AML-193 (cell line): ENCODE measurements at regions not wholly inside any gene's neighbourhood (a gene's known extent, or its start where the extent isn't known, plus 50 kb on each side); places are given as distances from the start of the nearest gene placed in this dataset.
"Not testable (repeated sequence)": the region's sequence is repeated elsewhere in the genome, so short reads cannot be mapped to it uniquely, and the experiment has no call there.

ENCODE experiments used
- DNase-seq, 2 experiments: peaks; one replicate each; lab custom pipeline; 2025; lab: John Stamatoyannopoulos, UW

DNA sequence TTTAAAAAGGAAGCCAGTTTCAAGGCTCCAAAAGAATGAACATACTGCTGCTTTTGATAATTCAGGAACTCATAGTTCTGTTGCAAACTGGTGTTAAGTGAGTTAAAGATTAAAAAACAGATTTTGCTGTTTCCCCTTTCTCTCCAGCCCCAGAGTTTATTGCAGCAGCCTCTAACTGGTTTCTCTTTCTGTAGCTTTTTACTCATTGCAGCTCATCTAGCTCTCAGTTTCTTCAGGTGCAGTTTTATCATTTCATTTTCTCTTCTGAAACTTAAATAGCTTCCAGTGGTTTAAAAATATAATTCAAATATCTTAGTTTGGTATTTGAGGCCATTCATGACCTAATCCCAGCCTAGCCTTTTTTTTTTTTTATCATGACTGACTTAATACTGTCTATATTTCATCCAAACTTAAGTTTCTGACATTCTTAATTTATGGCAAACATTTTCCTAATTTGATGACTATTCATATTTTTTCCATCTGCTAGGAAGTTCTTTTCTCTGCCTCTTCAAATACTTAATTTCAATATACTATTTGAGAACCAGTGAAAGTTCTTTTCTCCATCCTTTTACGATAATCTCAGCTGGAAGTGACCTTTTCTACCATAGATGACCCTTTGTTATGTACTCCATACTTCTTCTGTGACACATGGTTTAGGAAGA is 252.7 kb upstream of the GRIA1 start:
- no peak for DNase-seq

DNA sequence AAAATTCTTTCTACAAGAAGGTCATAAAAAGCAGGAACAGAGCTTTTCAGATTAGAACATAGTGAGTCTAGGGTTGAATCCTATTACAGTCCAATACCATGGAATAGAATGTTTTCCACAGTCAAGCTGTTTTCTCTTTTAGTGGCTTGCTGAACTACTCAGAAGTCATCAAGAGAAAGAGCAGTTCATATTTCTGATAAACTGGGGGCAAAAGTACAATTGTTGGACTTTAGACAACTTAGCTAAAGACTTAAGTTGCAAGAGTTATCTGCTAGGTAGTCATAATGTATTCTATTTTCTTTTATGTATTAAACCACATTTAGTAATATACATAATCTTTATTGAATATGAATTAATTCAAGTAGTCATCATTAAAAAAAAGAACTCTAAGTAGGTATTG is 233.1 kb upstream of the GRIA1 start:
- DNase-seq = no peak

DNA sequence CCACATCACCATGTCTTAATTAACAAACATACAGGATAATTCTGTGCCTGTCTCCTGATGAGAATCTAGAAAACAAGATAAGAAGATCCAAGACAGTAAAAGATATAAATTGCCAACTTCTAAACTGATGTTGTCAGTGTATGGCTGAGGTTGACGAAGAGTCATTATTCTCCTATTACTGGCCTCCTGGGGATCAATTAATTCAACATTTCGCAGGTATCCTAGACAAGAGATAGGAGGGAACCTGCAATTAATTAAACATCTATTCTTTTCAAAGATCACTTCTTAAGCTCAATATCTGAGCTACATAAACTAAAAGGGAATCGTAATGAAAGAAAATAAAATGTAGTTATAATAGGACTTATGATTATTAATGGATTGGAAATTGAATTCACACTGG is 232.0 kb upstream of the GRIA1 start:
- DNase-seq = no peak

DNA sequence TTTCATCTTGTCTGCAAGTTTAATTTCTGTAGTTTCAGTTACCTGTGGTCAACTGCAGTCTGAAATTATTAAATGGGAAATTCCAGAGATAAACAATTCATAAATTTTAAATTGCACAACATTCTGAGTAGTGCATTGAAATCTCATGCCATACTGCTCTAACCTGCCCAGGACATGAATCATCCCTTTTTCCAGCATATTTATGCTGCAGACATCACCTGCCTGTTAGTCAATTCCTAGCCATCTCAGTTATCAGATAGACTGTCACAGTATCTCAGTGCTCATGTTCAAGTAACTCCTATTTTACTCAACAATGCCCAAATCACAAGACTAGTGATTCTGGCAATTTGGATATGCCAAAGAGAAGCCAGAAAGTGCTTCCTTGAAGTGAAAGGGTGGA is 223.0 kb upstream of the GRIA1 start:
- DNase-seq = no peak

DNA sequence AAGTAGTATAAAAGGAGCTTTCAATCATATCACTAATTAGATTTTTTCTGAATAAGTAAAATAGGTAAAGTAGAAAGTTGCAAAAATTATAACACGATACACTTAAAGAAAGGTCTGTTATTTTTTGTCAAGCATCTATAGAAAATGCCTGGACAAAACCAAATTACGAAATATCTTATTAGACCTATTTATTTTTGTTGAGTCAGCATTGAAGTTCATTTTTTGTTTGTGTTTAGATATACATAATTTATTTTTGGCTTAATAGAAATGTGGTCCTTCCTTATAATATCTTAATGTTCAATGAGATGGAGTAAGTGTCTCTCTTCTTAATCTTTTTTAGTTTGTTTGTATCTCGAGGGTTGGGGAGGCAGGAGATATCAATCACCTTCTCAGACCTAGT is 214.8 kb upstream of the GRIA1 start:
- no peak for DNase-seq

DNA sequence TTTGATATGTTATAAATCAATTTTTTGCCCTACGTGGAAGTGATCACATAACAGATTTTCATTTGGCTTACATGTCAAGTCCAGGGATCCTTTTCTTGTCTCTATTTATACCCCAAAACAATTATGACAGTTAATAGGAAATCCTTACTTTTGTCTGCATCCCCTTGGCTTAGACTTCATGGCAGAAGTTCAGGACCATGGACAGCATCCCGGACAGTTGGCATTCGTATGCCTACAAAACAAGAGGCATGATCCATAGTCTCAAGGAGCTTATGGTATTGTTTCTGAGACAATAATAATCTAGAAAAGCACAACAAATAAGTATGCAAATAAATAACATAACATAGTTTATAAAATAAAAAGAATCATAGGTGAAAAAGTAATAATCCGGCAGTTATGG is 214.3 kb upstream of the GRIA1 start:
- DNase-seq = peak; percentile 9 to 31

DNA sequence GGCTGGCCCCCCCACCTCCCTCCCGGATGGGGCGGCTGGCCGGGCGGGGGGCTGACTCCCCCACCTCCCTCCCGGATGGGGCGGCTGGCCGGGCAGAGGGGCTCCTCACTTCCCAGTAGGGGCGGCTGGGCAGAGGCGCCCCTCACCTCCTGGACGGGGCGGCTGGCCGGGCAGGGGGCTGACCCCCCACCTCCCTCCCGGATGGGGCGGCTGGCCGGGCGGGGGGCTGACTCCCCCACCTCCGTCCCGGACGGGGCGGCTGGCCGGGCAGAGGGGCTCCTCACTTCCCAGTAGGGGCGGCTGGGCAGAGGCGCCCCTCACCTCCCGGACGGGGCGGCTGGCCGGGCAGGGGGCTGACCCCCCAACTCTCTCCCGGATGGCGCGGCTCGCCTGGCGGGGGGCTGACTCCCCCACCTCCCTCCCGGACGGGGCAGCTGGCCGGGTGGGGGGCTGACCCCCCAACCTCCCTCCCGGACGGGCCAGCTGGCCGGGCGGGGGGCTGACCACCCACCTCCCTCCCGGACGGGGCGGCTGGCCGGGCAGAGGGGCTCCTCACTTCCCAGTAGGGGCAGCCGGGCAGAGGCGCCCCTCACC is 194.1 kb upstream of the GRIA1 start:
- not testable (repeated sequence) for DNase-seq

DNA sequence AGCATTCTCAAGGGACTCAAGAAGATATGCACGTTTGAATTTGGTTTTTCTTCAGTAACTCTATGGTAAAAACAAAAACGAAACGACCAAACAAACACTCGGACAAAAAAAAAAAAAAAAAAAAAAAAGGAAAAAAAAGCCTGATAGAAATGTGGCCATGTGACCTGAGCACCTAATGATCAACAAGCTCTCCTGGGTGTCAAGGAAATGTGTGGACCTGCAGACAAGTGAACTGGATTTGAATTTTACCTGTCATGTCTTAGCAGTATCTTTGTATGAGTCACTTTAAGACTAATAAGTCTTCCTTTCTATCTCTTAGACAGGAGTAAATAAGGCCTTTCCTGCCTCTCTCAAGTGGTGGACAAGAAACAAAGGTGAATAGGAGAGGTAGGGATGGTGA is 190.6 kb upstream of the GRIA1 start:
- no peak for DNase-seq

DNA sequence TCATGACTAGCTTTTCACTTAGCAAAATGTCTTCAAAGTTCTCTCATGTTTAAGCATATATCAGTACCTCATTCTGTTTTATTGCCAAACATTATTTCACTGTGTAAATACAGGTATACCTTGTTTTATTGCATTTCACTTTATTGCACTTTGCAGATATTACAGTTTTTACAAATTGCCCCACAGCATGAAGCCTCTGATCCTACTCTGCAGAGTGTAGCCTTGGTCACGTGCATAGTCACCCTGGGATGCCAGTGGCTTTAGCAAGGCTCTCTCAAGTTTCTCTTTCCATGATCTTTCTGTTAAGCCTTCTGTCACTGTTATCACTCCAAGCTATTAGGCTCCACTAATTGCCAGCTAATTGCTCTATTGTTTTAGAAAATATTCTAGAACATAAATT is 182.2 kb upstream of the GRIA1 start:
- DNase-seq = no peak

DNA sequence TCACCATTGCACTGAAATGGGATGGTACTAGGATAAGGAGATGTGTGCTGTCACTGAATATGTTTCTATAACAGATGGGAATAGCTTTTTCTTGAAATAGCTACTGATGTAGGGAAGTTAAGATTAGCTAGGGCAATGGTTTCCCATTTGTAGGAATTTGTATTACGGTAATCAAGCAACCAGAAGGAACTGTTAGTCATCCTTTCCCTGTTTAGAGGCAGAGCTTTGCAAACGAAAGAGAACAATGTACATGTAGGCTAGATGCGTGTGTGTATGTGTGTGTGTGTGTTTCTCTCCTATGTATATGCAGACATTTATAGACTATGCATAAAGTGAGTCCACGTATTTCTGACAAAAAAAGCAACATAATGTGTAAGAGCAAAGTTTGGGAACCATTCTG is 171.9 kb upstream of the GRIA1 start:
- no peak for DNase-seq

DNA sequence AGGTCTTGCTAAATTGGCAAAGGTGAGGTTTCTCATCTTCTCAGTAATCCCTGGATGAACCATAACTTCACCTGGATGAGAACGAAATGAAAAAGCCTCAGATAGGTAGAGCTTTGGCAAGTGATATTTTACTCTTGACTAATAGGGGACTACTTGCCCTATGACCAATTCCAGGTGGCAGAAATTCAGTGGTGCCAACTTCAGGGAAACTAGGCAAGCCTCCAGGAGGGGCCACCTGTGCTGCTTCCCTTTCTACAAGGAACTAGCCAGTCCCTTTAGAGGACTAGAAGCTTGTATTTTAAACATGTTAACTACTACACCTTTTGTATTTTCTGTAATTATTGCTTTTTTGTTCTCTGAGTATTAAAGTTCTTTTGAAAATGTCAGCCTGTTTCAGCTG is 169.0 kb upstream of the GRIA1 start:
- no peak for DNase-seq

DNA sequence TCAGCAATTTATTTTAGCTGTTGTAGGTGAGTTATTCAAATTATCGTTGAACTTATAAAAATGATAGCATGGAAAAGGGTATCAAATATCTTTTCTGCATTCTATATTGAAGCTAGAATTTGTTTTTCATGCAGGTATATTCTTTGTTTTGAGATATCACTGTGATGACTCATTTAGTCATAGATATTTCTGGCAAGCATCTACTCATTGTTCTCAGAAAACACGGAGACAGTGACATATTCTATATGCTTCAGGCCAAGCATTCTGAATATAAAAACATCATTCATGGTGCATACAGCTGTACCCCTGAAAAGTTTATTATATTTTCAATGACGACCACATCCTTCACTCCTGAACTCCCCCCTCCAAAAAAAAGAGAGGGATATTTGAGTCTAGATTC is 150.3 kb upstream of the GRIA1 start:
- DNase-seq = no peak

DNA sequence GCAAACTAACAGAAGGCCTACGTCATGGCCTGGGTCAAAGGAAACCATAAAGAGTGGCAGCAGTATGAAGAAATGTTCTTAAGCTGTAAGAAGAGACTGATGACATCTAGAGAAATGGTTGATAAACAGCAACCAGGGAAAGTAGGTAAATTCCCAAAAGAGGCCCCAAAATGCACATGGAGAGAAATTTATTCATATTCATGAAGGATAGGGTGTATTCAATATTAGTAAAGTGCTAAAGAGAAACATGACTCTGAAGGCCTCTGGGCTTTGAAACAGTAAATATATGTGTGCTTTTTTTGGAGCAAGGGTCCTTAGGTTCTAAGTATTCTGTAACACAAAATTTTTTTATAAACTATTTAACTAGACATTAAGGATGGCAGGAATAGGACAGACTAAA is 149.7 kb upstream of the GRIA1 start:
- DNase-seq = no peak

DNA sequence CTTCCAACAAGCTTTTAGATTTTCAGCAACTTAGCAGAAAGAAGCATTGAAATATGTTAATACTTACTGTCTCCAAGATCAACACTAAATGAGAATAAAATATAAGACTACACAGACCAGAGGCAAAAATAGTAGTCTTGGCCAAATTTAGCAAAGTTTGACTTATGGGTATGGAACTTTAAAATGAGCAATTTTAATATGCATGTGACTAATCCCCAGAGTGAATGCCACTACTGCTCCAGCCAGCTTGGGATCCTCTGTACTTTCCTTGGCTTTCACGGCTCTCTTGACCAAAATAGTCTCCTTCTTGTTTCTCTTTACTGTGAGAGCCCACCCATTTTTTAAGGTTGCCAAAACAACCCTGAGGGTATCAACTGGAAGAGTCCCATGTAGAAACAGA is 148.0 kb upstream of the GRIA1 start:
- DNase-seq = no peak

DNA sequence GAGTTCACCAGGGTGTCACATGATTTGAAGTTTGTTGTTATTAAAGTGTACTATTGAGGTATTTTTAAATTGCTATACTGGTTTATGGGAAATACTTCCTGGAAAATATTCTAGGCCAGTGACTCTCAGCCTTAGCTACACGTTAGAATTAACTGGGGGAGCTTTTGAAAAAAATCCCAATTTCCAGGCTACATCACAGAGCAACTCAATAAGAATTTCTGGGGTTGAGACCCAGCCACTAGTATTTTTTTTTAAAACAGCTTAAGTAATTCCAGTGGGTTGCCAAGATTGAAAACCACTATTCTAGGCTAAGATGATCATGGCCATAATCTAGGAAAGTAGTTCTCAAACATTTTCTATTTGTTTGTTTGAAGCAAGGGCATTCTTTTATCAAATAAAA is 142.9 kb upstream of the GRIA1 start:
- DNase-seq = no peak

DNA sequence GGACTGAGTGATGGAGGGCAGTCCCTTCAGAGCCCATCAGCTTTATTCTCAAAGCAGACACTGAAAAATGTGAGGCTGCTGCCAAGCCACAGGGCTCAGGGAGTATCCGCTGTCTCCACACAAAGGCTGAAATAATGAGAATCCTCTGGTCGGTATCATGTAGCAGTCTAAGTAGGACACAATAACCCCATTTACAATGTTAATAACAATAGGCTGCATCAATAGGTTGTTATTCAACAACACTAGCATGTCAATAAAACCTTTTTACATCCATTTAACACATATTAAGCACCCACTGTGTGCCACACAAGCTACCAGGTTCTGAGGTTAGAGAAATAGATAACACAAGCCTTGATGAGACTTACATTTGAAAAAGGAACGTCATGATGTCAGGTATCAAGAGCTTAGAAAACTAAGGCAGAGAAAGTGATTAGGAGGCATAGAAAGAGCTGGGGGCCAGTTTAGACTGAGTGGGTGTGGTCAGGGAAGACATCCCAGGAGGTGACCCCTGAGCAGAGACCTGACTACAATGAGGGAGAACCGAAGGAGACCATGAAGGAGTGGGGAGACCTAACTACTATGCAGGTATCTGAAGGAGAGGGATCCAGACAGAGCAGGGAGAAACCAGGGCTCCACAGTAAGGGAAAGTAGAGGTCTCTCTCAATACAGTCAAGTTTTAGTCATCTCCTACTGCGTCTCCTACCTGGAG is 140.1 kb upstream of the GRIA1 start:
- no peak for DNase-seq

DNA sequence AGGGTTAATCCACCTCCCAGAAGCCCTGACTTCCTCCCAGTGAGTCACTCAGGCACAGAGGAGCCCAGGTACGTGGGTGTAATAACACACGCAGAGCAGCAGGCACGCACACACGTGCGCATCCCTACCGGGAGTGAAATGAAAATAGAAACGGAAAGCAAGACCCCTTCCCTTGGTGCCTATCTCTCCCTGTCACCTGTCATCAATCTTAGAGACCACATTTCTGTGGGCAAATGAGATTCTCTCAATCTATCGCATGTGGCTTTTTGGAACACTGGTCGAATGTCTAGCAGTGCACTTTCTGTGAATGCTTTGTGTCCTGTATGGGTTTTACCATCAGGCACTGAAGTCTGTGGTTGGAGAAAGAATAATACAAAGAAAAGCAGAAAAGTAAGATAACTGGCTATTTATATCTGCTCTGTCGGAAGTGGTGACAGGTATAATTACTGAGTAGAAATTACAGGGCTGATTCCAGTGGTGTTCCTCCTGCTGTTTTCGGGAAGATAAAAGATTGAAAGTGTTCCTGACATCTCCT is 137.7 kb upstream of the GRIA1 start:
- no peak for DNase-seq

DNA sequence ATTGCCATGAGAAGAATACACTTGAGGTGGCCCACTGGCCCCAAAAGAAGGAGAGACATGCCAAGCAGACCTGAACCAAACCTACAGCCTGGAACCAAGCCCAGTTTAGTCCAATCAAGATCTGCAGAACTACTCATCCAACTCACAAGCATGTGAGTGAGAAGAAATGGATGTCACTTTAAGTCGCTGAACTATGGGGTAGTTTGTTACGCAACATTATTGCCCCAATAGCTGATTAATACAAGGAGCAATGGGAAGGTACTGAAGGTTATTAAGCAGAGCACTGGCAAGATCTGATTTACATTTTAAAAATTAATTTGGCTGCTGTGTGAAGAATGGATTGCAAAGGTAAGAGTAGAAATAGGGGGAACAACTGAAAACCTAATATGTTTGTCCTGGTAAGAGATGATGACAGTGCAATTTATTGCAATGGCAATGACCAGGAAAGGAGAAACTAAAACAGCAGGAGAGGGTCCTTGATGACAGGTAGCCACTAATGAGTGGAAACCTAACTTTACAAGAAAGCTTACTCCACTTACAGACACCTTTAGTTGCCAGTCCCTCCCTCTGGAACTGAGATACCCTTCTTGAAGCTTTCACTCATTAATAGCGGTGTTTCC is 132.9 kb upstream of the GRIA1 start:
- DNase-seq = no peak

DNA sequence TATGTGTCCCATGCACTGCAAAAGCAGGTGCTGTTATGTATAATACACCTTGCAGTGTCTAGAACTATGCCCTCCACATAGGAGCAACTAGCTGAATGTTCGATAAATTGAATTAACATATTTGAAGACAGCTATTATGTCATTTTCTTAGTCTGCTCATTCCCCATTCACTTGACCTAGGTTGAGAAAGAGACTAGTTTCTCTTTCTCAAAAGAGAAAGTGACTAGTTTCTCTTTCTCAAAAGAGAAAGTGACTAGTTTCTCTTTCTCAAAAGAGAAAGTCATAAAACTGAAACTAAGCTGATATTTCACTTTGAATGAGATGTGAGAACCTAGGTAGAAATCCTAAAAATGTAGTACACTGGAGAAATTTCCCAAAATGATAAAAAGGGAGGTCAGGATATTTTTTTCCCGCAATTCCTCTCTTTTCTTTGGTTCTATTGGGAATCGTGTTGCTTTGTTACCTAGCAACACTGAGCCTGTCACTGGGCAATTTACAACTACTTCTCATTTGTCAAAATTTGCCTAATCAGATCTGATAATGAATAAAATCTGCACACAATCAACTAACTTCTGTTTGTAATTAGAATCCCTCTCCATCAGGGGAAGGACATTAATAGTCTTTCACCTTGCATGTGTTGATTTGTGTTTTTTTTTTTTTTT is 132.0 kb upstream of the GRIA1 start:
- DNase-seq = no peak

DNA sequence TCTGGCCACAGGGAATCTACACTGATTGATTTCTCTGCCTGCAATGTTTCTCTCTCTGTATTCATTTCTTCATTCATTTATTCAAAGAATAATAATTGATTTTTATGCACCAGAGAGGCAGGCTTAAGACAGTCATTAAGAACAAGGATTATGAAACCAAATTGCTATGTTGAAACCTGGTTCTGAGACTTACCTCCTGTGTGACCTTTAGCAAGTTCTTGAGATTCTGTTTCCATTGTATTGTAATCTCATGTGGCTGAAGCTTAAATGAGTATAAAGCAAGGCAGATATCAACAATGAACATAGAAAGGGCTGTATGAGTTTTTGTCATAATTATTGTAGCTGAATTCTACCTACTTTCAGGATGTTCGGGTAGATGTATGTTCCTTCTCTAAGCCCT is 129.6 kb upstream of the GRIA1 start:
- no peak for DNase-seq

DNA sequence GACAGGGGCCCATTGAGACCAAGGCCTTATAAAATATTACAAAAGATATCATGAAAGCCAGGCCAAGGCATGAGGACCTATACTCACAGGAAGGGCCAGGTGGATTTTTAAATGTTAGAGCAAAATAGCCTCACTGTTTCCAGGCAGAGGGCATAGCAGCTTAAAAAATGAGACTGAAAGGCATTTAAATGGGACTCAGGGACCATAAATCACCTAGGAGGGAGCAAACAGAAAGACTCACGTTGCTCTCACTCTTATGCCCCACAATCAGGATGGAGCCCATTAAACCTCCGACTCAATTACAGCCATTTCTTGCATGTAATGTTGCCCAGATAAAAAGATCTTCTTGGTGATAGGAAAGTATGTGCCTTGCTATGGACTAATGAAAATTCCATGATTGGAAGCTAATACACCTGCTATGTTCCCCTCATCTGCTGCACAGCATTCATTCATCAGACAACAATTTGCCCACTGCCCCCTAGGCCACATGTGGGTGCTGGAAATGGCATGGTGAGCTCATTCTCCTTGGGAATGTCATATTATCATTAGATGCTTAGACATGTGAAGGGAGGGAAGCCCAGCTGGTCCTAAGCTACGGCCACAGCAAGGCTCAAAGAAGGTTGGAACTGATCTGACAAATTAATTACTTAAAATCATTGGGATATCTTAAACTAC is 128.6 kb upstream of the GRIA1 start:
- DNase-seq = no peak

DNA sequence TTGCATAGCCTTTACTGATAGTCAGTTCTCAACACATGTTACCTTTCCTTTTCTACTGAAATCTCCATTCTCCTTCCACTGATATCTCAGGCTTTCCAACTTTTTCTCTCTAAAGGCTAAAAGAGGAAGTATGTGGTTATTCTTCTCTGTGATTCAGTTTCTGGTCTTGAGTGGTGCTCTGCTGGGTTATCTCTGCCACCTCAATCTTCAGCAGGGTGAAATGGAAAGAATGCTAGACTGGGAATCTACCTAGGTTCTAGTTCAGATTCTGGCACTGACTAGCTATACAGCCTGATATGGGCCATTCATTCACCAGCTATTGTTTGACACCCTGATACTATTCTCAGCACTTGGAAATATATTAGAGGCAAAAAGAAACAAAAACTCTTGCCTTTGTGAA is 124.9 kb upstream of the GRIA1 start:
- no peak for DNase-seq
